ENCODE measurements at regions not wholly inside any gene's neighbourhood (a gene's known extent, or its start where the extent isn't known, plus 50 kb on each side); places are given as distances from the start of the nearest gene placed in this dataset.

- DNase-seq (ENCODE audit: low read depth in 3 of 3, low spot score in 2 of 3), result no peak
Measured at GRCh38 chr2:120579916-120580685, 155.6 kb upstream of the GLI2 start.

- no peak for DNase-seq (ENCODE audit: low read depth in 3 of 3, low spot score in 2 of 3)
Measured at GRCh38 chr2:120580709-120581108, 155.0 kb upstream of the GLI2 start.

- DNase-seq (ENCODE audit: low read depth in 3 of 3, low spot score in 2 of 3), result no peak
Measured at GRCh38 chr2:120583121-120583520, 152.5 kb upstream of the GLI2 start.

- no peak for DNase-seq (ENCODE audit: low read depth in 3 of 3, low spot score in 2 of 3)
Measured at GRCh38 chr2:120583851-120584570, 151.7 kb upstream of the GLI2 start.

- DNase-seq (ENCODE audit: low read depth in 3 of 3, low spot score in 2 of 3), result no peak
Measured at GRCh38 chr2:120586507-120587278, 149.0 kb upstream of the GLI2 start.

- no peak for DNase-seq (ENCODE audit: low read depth in 3 of 3, low spot score in 2 of 3)
Measured at GRCh38 chr2:120587279-120587996, 148.2 kb upstream of the GLI2 start.

GRCh38 chr2:120587997-120588336 lies 147.7 kb upstream of the GLI2 start:
- no peak for DNase-seq (ENCODE audit: low read depth in 3 of 3, low spot score in 2 of 3)

GRCh38 chr2:120589771-120590608 lies 145.7 kb upstream of the GLI2 start:
- no peak for DNase-seq (ENCODE audit: low read depth in 3 of 3, low spot score in 2 of 3)

- no peak for DNase-seq (ENCODE audit: low read depth in 3 of 3, low spot score in 2 of 3)
Measured at GRCh38 chr2:120590841-120591240, 144.8 kb upstream of the GLI2 start.

- no peak for DNase-seq (ENCODE audit: low read depth in 3 of 3, low spot score in 2 of 3)
Measured at GRCh38 chr2:120591572-120591971, 144.1 kb upstream of the GLI2 start.

GRCh38 chr2:120592084-120592483 lies 143.6 kb upstream of the GLI2 start:
- no peak for DNase-seq (ENCODE audit: low read depth in 3 of 3, low spot score in 2 of 3)

- no peak for DNase-seq (ENCODE audit: low read depth in 3 of 3, low spot score in 2 of 3)
Measured at GRCh38 chr2:120593921-120594686, 141.6 kb upstream of the GLI2 start.

- no peak for DNase-seq (ENCODE audit: low read depth in 3 of 3, low spot score in 2 of 3)
Measured at GRCh38 chr2:120594856-120595685, 140.6 kb upstream of the GLI2 start.

GRCh38 chr2:120595739-120596138 lies 139.9 kb upstream of the GLI2 start:
- DNase-seq (ENCODE audit: low read depth in 3 of 3, low spot score in 2 of 3), result no peak

- no peak for DNase-seq (ENCODE audit: low read depth in 3 of 3, low spot score in 2 of 3)
Measured at GRCh38 chr2:120596191-120596811, 139.4 kb upstream of the GLI2 start.

- no peak for DNase-seq (ENCODE audit: low read depth in 3 of 3, low spot score in 2 of 3)
Measured at GRCh38 chr2:120596990-120597594, 138.6 kb upstream of the GLI2 start.

- no peak for DNase-seq (ENCODE audit: low read depth in 3 of 3, low spot score in 2 of 3)
Measured at GRCh38 chr2:120597595-120598193, 138.0 kb upstream of the GLI2 start.

All from right renal cortex interstitium (tissue), 3 donors.